GM18502 (cell line): ENCODE measurements at regions not wholly inside any gene's neighbourhood (a gene's known extent, or its start where the extent isn't known, plus 50 kb on each side); places are given as distances from the start of the nearest gene placed in this dataset.

Experiments used
- ATAC-seq: cut with Tn5 transposase; IDR thresholded peaks from one replicate; pipeline ENCODE4 v1.9.1; 2021; ENCODE audit warnings: mild to moderate bottlenecking; ENCODE audit not compliant: unreplicated experiment, poor library complexity

DNA sequence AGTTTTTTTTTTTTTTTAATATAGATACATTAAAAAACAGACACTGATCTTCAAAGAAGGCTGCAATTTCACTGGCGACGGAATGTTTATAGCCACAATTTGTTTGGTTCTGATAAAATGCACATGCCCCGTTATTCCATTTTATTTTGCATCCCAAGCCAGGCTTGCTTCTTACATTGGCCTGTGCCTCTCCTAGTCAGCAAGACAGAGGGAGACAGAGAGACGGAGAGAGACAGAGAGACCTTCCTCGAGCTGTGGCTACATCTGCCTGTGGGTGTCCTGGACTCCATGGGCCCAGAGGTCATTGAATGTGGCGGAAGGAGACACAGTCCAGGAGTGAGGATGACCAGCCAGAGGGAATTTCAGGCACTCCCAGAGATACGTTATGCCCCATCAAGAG lies 926.6 kb downstream of the VRK1 start:
- ATAC-seq = no peak

DNA sequence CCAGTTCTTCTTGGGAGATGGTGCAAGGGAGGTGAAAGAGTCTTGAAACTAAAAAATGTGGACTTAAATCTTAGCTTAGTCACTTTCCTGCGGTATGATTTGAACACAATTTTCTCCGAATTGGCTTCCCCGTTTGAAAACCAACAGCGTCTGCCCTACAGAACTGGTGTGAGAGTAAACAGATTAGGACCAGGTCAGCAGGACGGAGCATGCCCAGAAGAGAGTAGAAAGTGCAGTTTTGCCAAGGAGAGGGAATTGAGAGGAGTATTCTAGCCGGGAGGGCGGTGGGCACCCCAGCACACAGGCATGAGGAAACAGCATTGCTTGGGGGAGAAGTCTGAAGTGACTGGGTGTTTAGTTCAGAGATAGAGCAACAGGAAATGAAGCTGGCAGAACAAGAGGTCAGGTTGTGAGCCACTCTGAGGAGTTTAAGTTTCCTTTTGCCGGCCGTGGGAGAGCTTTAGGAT lies 927.1 kb downstream of the VRK1 start:
- ATAC-seq = no peak

DNA sequence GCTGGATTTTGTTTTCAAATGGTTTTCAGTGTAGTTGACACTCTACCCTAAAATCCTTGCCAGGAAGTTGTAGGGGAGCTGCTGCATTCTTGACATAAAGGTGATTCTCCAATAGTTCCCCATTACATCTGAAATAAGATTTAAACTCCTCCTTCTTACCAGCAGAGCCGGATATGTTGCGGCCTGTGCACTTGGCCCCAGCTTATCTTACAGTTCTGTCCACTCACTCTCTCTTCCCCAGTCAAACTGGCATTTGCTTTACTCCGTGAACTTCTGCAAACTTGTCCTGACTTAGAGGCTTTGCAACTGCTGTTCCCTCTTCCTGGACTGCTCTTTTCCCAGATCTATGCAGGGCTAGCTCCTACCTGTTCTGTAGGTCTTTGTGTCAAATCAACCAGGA lies 929.5 kb downstream of the VRK1 start:
- ATAC-seq = no peak

DNA sequence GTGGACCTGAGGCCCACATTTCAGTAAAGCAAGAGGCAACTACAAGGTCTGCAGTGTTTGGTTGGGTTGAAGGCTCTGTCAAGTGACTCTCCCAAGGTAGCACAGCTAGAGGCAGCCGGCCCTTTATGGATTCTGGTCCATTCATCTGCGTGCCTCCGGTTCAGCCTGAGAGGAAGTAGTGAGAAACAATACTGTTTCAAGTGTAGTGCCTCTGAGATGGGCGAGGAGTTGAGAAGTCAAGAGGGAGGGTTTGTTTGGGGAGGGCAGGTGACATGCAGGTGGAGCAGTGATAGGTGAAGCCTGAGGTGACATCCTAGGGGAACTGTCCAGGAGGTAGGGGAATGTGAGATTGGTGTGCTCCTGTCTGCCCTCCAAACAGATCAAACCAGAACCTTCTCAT lies 933.5 kb downstream of the VRK1 start:
- ATAC-seq = no peak

DNA sequence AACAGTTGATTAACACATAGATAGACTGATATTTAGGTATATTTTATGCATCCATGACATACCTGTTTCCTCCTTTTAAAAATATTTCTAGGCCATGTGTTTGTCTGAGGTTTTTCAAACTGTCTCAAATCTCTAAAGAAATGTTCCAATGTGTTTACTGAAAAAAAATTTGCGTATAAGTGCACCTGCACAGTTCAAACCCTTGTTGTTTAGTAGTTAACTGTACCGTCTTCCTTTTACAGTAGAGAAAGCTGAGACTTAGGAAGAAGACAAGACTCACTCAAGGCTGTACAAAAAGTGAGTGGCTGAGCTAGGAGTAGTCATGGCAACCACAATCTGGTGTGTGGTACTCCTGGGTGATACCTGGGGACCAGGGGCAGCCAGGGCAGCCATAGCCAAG lies 934.6 kb downstream of the VRK1 start:
- ATAC-seq = no peak

DNA sequence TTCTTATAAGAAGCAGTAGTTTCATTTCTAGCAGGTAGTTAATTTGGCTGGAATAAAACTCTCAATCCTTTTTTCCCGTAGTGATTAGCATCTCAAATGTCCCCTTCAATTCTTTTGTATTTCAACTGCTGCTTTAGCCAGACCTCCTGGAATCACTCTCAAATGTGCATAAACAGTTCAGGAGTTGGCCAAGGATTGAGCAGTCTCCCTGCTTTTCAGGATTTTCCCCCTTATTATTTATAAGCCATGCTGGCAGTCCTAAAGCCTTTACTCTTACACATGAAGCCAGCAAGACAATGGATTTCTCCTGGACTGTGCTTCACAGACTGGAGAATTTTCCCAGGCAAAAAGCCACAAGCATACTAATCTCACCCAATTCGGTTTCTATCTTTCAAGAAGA lies 950.1 kb downstream of the VRK1 start:
- no peak for ATAC-seq

DNA sequence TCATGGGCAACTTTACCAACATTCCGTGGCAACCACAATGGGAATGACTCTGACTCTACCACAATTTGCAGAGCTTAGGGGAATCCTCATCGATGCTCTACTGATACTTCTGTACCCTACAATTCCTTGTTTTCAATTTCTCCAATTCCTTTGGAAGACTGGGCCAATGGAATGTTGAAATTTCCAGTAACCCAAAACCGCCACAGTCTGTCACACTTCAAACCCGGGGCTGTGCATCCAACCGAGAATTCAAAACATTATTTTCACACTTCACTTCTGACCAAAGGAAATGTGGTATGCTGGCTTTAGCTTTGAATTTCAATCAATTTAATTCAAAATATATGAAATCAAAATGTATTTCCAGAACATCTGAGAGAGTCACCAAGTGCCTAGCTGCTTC lies 951.4 kb downstream of the VRK1 start:
- no peak for ATAC-seq

DNA sequence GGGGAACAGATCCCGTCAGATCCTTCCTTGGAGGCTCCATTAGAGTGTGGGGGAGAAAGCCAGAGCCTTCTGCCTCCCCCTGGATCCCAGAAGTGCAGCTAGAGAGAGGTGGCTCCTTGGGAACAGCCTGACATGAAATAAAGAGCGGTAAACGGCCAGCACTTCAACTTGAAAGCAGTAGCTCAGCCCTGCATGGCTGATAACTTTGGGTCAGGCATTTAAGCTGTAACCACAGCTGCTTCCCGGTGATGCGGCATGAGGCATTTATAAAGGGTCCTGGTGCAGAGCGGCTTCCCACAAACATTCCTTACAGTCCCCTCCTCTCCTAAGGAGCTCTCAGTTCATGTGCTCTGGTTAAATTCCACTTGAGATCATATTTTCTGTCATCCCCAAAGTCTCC lies 960.3 kb downstream of the VRK1 start:
- ATAC-seq = no peak

DNA sequence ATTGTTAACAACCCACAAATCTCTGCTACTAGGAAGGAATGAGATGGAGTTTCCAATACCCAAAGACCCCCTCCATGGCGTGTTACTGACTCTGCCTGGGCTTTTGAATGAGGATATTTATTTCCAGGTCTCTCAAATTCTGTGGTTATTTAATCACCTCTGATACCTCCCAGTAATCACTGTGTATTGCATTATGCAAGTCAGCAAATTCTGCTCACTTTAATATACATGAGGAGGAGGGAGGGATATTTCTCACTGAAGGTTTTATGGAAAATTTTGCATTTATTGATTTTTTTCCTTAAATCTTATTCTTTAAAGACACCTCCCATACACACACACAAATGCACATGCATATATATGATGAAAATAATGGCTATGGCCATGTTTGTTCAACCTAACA lies 962.9 kb downstream of the VRK1 start:
- no peak for ATAC-seq

DNA sequence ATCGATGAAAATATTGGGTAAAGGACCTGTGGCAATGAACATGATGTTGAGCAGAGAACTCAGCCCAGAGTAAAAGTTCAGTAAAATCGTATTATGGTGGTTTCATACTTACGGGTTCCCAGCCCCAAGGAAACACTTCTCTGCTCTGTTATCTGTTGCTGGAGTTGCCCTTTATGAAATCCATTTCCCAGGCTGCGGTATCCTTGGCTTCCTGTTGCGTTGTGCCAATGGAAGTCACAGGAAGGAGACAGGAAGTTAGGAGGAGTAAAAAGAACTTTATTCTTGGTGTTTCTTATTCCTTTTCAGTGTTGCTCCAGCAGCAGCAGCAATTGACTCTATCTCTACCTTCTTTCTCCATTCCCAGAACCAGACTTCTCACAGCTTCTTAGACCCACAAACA lies 965.2 kb downstream of the VRK1 start:
- ATAC-seq = no peak

DNA sequence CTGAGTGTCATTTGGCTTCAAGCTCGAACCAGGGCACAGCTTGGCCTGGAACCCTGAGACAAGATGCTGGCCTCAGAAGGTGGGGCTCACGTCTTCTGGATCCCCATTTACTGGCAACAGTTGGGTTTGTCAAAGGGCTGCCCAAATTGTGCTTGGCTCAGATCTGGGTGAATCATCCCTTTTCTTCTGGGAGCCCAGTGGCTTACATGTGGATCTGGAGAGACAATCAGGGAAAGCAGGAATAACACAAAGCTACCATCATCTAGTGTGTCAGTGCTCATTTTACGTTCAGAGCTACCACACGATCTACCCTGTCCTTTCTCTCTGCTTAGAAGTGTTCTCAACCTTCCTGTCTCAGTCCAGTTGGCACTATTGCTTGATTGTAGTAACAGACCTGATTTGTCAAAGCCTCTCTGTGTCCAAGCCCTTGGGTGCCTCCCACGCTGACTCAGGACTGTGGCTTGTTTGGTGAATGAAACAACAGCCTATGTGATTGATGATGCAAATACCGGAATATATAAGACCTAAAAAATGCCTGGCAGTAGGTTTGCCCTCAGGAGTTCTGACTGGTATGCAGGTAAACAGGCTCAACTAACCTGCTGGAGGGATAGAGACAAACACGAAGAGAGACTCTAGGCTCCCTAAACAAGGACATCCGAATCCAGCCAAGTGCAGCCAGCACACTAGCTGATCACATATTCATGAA lies 974.3 kb downstream of the VRK1 start:
- no peak for ATAC-seq

DNA sequence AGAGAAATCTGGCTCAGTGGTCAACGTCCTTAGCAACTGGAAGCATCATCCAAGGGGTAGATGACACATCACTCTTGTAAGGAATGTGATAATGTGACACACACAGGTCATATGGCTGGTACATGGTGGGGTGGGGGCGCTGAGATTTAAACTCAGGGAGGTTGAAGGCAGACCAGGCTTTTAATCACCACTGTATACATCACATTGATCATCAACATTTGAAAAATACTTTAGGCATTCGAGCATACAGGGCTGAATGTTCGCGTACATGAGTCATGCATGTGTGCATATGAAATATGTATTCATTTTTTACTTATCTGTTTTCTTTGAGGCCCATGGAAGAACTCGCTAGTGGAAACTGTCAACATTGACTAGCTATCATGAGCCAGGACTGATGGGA lies 976.4 kb downstream of the VRK1 start:
- no peak for ATAC-seq

DNA sequence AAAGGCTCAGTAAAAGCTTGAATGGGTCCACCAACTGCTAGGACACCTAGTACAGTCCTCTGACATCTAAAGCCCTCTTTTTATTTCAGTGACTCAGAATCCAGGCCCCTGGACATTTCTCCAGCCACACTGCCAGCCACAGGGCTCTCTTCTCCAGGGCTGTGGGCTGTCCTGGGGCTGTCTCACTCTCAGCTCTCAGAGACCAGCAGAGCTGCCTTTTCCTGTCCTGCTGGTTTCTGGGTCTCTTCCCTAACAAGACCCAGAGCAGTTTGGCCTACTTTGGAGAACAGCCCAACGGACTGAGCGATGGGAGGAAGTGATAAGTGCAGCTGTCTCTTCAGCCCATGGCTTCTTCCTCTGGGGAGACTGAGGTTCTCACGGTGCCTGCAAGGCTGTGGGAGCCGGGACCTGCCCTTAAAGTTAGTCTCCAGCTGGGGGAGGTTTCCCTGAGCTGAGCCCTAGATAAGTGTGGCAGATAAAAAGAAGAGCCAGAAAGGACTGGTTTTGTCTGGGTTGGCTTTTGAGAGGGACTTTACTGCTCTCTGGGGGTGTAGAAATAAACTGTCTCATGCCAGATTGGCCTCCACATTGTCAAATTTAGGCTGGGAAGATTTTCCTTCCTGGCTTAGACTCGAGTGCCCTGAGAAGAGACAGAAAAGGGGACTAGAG lies 979.8 kb downstream of the VRK1 start:
- no peak for ATAC-seq

DNA sequence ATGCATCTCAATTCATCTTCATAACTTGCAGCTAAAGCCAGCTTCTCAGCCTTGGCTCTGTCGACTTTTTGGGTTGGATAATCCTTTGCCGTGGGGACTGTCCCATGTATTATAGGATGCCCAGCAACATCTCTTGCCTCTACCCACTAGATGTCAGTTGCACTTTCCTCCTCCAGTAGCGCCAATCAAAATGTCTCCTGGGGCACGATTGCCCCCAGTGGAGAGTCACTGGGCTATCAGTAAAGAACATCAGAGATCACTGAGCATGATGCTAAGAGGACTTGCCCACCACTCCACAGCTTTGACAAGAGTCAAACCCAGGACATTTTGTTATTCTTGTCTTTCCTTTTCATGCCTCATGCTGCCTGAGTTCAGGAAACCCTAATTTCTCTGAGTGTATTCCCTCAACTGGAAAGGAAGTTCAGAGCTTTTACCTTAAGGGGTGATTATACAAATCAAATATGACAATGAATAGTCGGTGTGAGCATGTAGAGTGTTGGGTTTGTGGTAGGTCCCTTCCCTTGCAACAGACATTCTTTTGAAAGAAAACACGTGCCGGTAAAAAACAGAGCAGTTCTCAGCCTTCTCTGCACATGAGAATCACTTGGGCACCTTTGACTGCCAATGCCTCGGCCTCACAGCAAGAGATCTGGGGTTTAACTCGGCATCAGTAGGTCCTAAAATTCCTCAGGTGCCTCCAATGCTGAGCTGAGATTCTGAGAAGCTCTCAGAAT lies 980.6 kb downstream of the VRK1 start:
- no peak for ATAC-seq

DNA sequence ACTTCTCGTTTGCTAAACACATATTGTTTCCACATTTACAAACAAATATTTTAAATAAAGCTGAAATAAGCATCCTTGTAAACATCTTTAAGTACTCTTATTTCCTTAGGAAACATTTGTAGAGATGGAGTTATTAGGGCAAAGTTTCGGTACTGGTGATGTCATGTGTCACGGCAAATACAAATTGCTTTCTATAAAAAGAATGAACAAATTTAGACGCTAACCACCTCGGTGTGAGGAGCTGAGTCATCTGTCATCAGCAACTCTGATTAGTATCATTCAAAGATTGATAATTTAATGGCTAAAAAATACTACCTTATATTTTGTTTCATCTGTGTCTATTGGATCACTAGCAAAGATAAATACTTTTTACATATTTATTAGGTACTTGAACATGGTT lies 982.0 kb downstream of the VRK1 start:
- no peak for ATAC-seq

DNA sequence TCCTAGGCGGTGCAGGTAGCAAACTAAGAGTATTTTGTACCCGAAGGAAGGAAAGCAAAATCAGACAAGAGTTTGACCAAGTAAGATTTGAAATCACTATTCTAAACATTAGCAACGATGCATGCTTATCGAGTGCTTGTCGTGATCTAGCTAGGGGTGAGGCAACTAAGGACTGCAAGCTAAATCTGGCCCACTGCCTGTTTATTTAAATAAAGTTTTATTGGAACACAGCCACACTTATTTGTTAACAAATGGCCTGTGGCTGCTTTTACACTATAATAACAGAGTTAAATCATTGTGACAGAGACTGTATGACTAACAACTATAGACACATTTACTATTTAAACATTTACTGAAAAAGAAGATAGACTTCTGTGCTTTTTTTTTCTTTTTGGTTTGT lies 983.6 kb downstream of the VRK1 start:
- no peak for ATAC-seq

DNA sequence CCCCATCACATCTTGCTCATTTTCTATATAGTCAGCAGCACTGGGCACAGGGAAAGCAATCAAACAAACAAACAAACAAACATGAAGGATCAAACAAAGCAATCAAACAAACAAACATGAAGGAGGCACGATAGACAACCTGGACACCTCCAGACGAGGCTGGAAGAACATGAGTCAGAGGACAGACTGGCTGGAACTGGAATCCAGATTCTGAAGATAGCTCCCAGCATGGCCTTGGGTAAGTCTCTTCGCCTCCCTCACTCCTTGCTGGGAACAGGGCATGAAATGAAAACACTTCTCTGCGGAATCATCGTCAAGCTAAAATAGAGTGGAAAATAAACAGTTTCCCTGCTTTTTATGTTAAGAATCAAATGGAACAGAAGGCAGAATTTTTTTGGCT lies 984.8 kb downstream of the VRK1 start:
- no peak for ATAC-seq

DNA sequence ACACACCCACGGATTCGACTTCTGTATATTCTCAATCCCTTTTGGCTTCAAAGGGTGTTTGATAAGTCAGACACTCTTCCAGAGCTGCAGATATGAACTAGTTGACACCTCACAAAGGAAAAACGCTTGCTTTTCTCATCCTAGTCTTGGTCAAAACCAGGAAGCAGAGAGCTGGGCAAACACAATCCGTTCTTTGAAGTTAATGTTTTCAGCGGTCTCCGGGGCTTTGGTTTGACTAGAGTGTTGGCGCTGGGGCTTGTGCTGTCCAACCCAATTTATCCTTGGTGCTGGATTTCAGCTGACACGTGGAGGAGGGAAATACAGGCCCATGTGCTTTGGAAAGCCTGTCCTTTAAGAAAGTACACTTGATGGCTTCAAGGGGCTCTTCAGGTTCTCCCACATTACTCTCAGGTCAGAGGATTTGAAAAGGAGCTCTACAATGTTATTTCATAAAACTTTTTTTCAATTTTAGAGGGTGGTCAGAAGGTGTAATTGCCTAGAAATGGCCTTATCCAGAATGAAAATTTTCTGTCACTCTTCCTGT lies 985.8 kb downstream of the VRK1 start:
- no peak for ATAC-seq

DNA sequence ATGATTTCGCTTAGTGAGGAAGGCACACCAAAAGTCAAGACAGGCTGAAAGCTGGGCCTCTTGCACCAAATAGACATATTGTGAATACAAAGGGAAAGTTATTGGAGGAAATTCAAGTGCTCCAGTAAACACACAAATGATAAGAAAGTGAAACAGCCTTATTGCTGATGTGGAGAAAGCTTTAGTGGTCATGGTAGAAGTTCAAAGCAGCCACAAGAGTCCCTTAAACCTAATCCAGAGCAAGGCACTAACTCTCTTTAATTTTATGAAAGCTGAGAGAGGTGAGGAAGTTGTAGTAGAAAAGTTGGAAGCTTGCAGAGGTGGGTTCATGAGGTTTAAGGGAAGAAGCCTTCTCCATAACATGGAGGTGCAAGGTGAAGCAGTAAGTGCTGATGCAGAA lies 988.3 kb downstream of the VRK1 start:
- no peak for ATAC-seq

DNA sequence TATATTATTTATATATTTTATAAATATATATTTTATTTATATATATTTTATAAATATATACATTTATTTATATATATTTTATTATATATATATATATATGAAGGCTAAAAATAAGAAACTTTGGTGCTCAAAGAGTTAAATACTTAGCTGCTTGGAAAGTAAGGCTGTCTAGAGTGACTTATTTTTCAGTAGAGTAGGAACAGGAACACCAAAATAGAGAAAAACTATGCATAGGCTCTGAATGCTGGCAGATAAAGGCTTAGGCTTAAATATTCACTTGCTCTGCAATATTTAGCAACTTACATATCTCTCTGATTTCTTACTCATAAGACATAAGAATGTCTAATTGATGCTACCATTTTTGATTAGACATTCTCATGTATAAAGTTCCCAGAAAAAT lies 991.2 kb downstream of the VRK1 start:
- no peak for ATAC-seq

DNA sequence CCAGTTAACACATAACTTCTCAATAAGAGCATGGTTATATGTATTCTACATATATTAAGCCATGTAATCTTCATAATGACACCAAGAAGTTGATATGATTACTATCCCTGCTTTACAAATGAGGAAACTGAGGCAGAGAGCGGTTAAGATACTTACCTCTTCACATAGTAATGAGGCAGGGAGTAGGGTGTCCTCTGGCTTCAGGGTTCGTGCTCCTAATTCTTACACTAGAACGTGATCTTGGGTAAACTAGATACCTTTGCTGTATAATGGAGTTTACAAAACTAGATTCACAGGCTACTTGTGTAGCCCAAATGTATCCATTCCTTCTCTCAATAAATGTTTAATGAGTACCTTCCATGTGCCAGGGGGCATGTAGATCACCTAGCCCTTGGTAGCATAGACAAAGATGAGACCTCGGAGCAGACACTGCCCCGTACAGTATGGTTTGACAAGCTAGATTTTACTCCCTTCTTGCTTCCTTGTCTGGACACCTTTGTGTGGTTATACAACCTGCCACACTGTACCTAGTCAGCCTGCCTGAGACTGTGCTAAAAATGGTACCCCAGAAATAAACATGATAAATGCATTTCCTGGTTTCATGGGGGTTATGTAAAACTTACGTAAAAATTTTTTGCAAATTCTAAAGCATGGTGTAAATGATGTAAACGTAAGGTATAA lies 991.8 kb downstream of the VRK1 start:
- ATAC-seq = no peak
